ENCODE measurements at regions not wholly inside any gene's neighbourhood (a gene's known extent, or its start where the extent isn't known, plus 50 kb on each side); places are given as distances from the start of the nearest gene placed in this dataset.

- Histone ChIP-seq H3K4me1 (no peaks in the 10 kb centered on the region), H3K36me3 (no peaks in the 10 kb centered on the region), H3K27me3 (no peaks in the 10 kb centered on the region), H3K9me3 (no peaks in the 10 kb centered on the region), H3K4me3 (no peak overlapping the region), H3K27ac (no peak overlapping the region)
- 70 to 80% methylated on average over 3 of the region's 3 CpGs for WGBS, 2 donors (ENCODE audit: low coverage in 1 of 2)
- no peak for DNase-seq
- in situ Hi-C loops (cut with MboI; ENCODE audit: low pct_ligation_motif_present in 1 of 4, low pct_unique_long_range_greater_than_20kb in 1 of 4, low sequenced_read_pairs in 3 of 4) = no loop called here
- no peak for TF ChIP-seq POLR2A (IDR thresholded peaks at IDR 0.05)
- no peak for TF ChIP-seq POLR2AphosphoS5 (IDR thresholded peaks at IDR 0.05)
- TF ChIP-seq CTCF (IDR thresholded peaks at IDR 0.05) = no peak
- TF ChIP-seq EP300 (IDR thresholded peaks at IDR 0.05; ENCODE audit: low read depth) = no peak
- intact Hi-C loops (cut with DNase I; ENCODE audit: low total_unique reads) = no loop called here
Observed at GRCh38 chr4:57926311-57926710, 816.1 kb upstream of the IGFBP7 start.

- TF ChIP-seq EP300 (IDR thresholded peaks at IDR 0.05; ENCODE audit: low read depth) (no peak), CTCF (IDR thresholded peaks at IDR 0.05) (no peak)
- Histone ChIP-seq H3K4me3 (no peak overlapping the region), H3K27ac (no peak overlapping the region), H3K9me3 (no peaks in the 10 kb centered on the region), H3K27me3 (no peaks in the 10 kb centered on the region), H3K36me3 (no peaks in the 10 kb centered on the region), H3K4me1 (no peaks in the 10 kb centered on the region)
- no peak for DNase-seq
- in situ Hi-C loops (cut with MboI; ENCODE audit: low pct_ligation_motif_present in 1 of 4, low pct_unique_long_range_greater_than_20kb in 1 of 4, low sequenced_read_pairs in 3 of 4) (no loop called here), intact Hi-C loops (cut with DNase I; ENCODE audit: low total_unique reads) (no loop called here)
- WGBS, 2 donors (ENCODE audit: low coverage in 1 of 2) = 63 to 69% methylated on average over 1 of the region's 1 CpG
Observed at GRCh38 chr4:57924951-57925350, 814.8 kb upstream of the IGFBP7 start.

- intact Hi-C loops (cut with DNase I; ENCODE audit: low total_unique reads) (no loop called here), in situ Hi-C loops (cut with MboI; ENCODE audit: low pct_ligation_motif_present in 1 of 4, low pct_unique_long_range_greater_than_20kb in 1 of 4, low sequenced_read_pairs in 3 of 4) (no loop called here)
- Histone ChIP-seq H3K27me3 (no peaks in the 10 kb centered on the region), H3K36me3 (no peaks in the 10 kb centered on the region), H3K27ac (no peak overlapping the region), H3K9me3 (no peaks in the 10 kb centered on the region), H3K4me1 (no peaks in the 10 kb centered on the region), H3K4me3 (no peak overlapping the region)
- TF ChIP-seq EP300 (IDR thresholded peaks at IDR 0.05; ENCODE audit: low read depth) (no peak), POLR2AphosphoS5 (IDR thresholded peaks at IDR 0.05) (no peak), CTCF (IDR thresholded peaks at IDR 0.05) (no peak), POLR2A (IDR thresholded peaks at IDR 0.05) (no peak)
- DNase-seq = no peak
Observed at GRCh38 chr4:57916479-57916878, 806.3 kb upstream of the IGFBP7 start.

GRCh38 chr4:57911203-57911602, 801.0 kb upstream of the IGFBP7 start:
- H3K4me3 ChIP-seq = no peak overlapping the region
- intact Hi-C loops (cut with DNase I; ENCODE audit: low total_unique reads) = no loop called here

More at GRCh38 chr4:57911203-57911602, 801.0 kb upstream of the IGFBP7 start:
- no peaks in the 10 kb centered on the region for H3K36me3 ChIP-seq
- DNase-seq = no peak
- in situ Hi-C loops (cut with MboI; ENCODE audit: low pct_ligation_motif_present in 1 of 4, low pct_unique_long_range_greater_than_20kb in 1 of 4, low sequenced_read_pairs in 3 of 4) = no loop called here
- H3K27ac ChIP-seq = no peak overlapping the region
- no peaks in the 10 kb centered on the region for H3K27me3 ChIP-seq
- no peaks in the 10 kb centered on the region for H3K9me3 ChIP-seq
- no peaks in the 10 kb centered on the region for H3K4me1 ChIP-seq
- TF ChIP-seq POLR2AphosphoS5 (IDR thresholded peaks at IDR 0.05) (no peak), EP300 (IDR thresholded peaks at IDR 0.05; ENCODE audit: low read depth) (no peak), CTCF (IDR thresholded peaks at IDR 0.05) (no peak)

All from transverse colon (tissue), 4 donors.